NCI-H748 (cell line): ENCODE measurements at regions not wholly inside any gene's neighbourhood (a gene's known extent, or its start where the extent isn't known, plus 50 kb on each side); places are given as distances from the start of the nearest gene placed in this dataset.

ENCODE experiments used
- DNase-seq: peaks from one replicate; lab custom pipeline; 2025; ENCODE audit not compliant: unreplicated experiment; lab: John Stamatoyannopoulos, UW

DNA sequence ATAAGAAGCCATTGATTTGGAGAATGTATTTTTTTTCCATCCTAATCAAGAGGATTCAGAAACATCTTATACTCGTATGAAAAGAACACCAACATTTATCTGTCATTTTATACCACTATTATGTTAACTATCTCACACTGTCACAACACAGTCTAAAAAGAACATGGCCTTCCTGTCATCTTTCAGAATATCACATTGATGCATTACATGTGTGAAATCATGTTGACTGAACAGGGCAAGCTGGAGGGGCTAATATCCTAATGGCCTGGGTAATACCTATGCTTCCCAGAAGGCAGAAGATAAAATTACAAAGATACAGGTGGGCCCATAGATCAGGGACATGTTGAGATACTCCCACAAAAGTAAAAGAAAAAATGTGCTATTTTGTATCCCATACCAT, 611.7 kb downstream of the STIM2 start:
- DNase-seq = no peak

DNA sequence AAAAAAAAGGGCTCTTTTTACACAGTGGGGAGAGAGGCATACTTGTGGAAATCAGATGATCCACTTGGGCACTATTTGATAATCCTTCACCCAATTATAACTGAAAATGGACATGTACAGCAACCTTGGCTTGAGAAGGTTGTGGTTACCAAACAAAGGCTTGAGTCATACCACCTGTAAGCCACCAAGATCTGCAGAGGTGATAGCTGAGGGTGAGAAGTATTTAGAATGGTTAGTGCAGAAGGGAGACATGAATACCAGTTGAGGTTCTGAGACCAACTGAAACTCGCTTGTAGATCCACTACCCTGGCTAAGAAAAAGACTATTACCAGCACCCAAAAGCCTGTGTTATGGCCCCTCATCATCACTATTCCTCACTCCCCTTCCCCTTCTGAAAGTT, 614.0 kb downstream of the STIM2 start:
- no peak for DNase-seq

- DNase-seq = no peak
These were observed 623.6 kb downstream of the STIM2 start for GRCh38 chr4:27484216-27484615.

- no peak for DNase-seq
These were observed 629.7 kb downstream of the STIM2 start for GRCh38 chr4:27490315-27490714.

DNA sequence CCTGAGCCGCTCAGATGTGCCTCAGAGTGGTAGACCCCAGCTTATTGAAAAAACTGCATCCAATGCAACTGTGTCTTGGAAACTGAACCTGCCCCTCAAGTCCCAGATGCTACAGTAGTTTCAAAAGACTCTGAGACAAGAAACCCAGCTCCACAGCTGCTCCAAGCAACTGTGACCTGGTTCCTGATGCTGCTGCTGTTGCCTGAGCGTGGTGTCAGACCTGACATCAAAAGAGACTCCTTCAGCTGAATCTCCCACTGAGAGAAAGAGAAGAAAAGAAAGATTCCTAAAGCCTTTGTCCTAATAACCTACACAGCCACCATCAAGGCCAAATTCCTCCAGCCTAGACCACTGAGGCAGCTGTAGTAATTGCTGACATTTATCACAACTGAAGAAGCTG, 630.1 kb downstream of the STIM2 start:
- DNase-seq = no peak

DNA sequence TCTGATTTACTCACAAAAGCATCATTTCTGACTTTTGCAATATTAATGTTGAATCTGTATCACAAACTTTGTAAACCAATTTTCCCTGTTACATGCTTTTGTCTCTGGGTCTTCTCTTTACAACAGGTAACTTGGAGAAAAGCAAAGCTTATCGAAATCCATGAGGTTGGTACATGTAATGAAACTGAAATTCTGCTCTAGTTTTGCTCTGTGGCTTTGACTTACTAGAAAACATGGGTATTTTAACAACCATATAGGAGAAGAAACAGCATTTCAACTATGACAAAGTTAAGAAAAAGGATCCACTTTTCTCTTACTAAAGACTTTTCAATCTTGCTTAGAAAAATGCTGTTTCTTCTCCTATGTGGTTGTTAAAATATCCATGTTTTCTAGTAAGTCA, 645.8 kb downstream of the STIM2 start:
- DNase-seq = no peak

- DNase-seq = no peak
These were observed 654.1 kb downstream of the STIM2 start for GRCh38 chr4:27514711-27515110.

DNA sequence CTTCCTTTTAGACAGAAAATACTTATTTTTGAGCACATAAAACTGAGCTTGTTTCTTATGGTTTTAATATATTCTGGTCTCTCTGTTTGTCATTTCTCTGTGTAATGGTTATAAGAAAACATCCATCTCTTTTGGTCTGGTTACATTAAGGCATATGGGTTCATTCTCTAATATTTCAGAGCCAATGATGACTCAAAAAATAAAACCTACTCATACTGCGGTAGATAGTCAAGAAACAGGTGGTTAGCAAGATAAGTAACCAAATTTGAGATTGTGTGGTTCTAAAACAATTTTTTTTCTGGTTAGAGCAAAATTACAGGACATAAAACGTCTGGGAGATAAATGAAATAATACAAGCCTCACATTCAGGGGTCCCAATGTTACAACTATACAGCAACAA, 654.5 kb downstream of the STIM2 start:
- DNase-seq = no peak

GRCh38 chr4:27518876-27519275, 658.2 kb downstream of the STIM2 start:
- no peak for DNase-seq

GRCh38 chr4:27524224-27524623, 663.6 kb downstream of the STIM2 start:
- no peak for DNase-seq

GRCh38 chr4:27534488-27534887, 673.8 kb downstream of the STIM2 start:
- no peak for DNase-seq

DNA sequence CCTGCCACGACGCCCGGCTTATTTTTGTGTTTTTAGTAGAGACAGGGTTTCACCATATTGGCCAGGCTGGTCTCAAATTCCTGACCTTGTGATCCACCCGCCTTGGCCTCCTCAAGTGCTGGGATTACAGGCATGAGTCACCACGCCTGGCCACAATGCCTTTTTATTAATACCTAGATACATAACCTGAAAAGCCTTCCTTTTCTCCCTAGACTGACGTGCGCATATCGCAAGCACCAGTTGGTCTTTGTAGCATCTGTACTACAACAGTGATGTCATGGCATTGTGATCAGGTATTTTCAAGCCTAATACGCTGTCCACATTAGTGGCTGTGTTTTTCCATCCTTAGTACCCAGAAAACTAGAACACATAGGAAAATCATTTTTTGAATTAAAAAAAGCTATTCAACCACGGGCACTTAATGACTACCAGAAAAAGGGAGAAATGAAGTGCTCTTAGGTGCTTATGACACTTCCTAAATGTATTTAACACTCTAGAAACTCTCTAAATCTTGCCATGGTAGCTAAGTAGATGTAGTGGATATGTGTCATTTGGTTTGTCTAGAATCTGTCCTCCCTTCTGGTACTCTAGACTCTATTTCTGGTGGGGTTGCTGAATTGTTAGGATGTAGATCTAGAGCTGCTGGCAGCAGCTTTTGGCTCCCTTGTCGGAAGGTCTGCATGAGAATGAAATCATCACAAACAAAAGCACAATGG, 707.8 kb downstream of the STIM2 start:
- no peak for DNase-seq

GRCh38 chr4:27568952-27569319, 708.3 kb downstream of the STIM2 start:
- no peak for DNase-seq

GRCh38 chr4:27574743-27575142, 714.1 kb downstream of the STIM2 start:
- DNase-seq = no peak

DNA sequence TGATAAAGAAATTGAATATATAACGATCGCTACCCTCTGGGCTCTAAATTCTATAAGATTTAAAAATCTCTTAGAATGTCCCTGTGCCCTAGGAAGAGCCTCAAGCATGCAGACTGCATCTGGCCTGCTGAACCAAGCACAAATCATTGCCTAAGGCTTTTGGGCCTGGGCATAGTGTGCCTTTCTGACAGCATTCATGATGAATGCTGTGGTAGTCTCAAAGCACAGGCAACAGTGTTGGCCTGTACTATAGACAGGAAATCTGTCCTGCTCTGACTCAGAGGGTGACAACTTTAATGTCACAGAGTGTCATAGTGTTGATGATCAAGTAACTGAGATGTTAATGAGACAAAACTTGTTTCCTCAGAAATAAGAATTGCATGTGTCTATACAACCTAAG, 717.3 kb downstream of the STIM2 start:
- no peak for DNase-seq

GRCh38 chr4:27592738-27593137, 732.1 kb downstream of the STIM2 start:
- no peak for DNase-seq

- DNase-seq = no peak
These were observed 734.3 kb downstream of the STIM2 start for GRCh38 chr4:27594922-27595321.

DNA sequence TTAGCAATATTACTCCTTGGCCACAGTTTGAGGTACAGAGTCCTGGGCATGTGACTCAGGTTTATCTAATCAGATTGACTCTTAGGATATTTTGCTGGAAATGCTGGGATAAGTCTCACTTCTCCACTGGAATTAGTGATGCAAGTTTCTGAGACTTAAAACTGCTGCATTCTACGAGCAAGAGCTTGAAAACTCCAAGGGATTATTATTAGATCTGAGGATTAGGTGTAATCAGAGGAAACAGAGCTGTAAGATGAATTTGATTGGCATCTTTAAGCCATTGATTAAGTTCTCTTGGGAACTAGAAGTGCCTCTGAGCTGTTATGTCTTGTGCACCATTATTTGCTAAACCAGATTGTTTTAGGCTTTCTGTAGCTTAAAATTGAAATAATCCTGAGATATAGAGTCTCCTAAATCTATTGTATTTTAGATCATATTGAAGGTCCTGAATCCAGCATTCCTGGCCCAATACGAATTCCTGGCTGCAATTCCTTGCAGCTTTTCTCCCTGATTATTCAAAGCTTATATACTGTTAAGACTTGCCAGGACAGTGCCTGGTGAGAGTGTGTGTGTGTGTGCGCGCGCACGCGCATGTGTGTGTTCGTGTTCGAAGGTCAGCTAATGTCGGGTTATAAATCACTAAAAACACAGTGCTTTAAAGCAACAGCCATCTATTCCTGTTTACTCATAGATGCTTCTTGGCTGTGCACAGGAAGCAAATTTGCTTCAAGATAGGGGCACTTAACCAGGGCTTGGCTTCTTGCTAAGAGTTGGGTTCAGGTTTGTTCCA, 735.1 kb downstream of the STIM2 start:
- DNase-seq = no peak

DNA sequence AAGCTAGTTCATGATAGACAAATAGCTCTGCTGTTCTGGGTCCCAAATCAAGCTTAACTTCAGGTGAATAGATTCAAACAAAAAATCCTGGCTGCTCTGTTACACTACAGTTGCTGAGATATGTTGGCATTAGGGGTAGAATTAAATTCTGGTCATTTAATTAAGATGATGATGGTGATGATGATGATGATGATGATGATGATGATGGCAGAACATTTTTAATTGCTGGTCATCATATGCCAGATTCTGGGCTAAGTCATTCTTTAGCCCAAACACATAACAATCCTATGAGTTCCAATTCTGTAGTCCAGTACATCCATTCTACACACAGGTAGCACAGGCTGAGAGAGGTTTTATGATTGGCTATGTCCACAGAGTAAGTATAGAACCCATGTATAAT, 741.5 kb downstream of the STIM2 start:
- DNase-seq = no peak

- DNase-seq = no peak
These were observed 744.1 kb downstream of the STIM2 start for GRCh38 chr4:27604692-27605091.

- DNase-seq = no peak
These were observed 755.5 kb downstream of the STIM2 start for GRCh38 chr4:27616166-27616565.

DNA sequence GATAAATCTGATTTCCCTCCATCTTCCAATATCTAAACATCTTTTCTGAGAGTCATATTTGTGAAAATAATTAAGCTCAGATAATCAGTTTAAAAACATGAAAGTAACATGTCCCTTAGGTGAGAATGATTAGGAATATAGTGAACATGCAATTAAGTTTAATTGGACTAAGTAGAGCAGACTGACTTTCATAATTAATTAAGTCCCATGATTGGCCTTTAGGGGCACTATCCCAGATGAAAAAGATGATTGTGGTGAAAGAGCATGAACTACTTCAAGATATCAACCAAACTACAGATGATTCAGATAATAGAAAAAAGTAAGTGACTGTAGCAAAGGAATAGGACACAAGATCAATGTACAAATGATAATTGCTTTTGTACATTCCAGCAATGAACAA, 758.8 kb downstream of the STIM2 start:
- DNase-seq = no peak

DNA sequence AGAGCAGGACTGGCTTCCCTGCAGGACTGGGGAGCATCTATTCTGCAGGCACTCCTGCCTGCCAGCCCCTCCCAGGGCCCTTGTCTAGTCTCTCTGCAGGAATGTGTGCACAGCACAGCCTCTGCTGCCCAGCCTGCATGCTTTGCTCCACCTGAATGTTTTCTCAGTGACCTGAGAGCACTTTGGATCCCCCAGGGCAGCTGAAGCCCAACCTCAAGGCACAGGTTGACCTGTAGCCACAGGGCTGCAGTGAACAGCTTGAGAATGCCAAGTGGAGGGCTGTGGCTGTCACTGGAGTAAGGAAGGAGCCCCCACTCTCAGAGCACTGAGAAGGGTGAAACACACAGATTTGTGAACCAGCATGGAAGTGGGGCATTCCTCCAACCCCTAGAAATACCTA, 760.2 kb downstream of the STIM2 start:
- no peak for DNase-seq
